ENCODE measurements at regions not wholly inside any gene's neighbourhood (a gene's known extent, or its start where the extent isn't known, plus 50 kb on each side); places are given as distances from the start of the nearest gene placed in this dataset.

GRCh38 chr18:72613534-72613930 lies 69.4 kb upstream of the CBLN2 start:
- H3K36me3 ChIP-seq (ENCODE audit: control insufficient read depth in 2 of 2, insufficient read depth in 2 of 2, low read length in 1 of 2) = no peaks in the 10 kb centered on the region
- H3K9ac ChIP-seq (ENCODE audit: control insufficient read depth, insufficient read depth, low read length) = no peak overlapping the region
- H3K9me3 ChIP-seq (replicated peaks; ENCODE audit: control insufficient read depth, insufficient read depth, low read length) = no peaks in the 10 kb centered on the region
- H3K27me3 ChIP-seq (replicated peaks in 1 of 2; ENCODE audit: control insufficient read depth in 2 of 2, insufficient read depth in 2 of 2, low read length in 1 of 2) = no peaks in the 10 kb centered on the region
- TF ChIP-seq CREB1 (IDR thresholded peaks at IDR 0.05; ENCODE audit: low read depth) (no peak), BCL11A (IDR thresholded peaks at IDR 0.05; ENCODE audit: low read depth, low read length) (no peak), ZNF24 (IDR thresholded peaks at IDR 0.05) (no peak), ZSCAN29 (IDR thresholded peaks at IDR 0.05) (no peak), NR2C1 (IDR thresholded peaks at IDR 0.05) (no peak), RCOR1 (conservative IDR thresholded peaks at IDR 0.05; ENCODE audit: low read depth, low read length) (no peak), ZNF207 (IDR thresholded peaks at IDR 0.05; ENCODE audit: borderline replicate concordance) (no peak), NRF1 (conservative IDR thresholded peaks at IDR 0.05; ENCODE audit: low read depth, low read length) (no peak), POLR2AphosphoS2 (IDR thresholded peaks at IDR 0.05; ENCODE audit: low read depth, low read length) (no peak), SRF (IDR thresholded peaks at IDR 0.05; ENCODE audit: low read depth in 2 of 2, low read length in 2 of 2) (no peak), NFYB (IDR thresholded peaks at IDR 0.05; ENCODE audit: insufficient read depth, low read depth, low read length) (no peak), SMARCA5 (IDR thresholded peaks at IDR 0.05) (no peak), CTCF (IDR thresholded peaks at IDR 0.05 in 2 of 3, conservative IDR thresholded peaks at IDR 0.05 in 1 of 3; ENCODE audit: control insufficient read depth in 2 of 3, extremely low read depth in 1 of 3, insufficient read depth in 1 of 3, low read depth in 3 of 3, low read length in 3 of 3) (no peak), HDAC6 (IDR thresholded peaks at IDR 0.05; ENCODE audit: unreplicated experiment) (no peak), NBN (IDR thresholded peaks at IDR 0.05) (no peak), USF1 (IDR thresholded peaks at IDR 0.05; ENCODE audit: borderline replicate concordance, extremely low read length, insufficient read depth, low read depth, low read length) (no peak), HCFC1 (IDR thresholded peaks at IDR 0.05; ENCODE audit: low read length) (no peak)
- H4K20me1 ChIP-seq (ENCODE audit: control insufficient read depth, insufficient read depth) = no peaks in the 10 kb centered on the region
- SMC1A ChIA-PET (ENCODE audit: uncharacterized antibody, unreplicated experiment) = interaction anchor here (1.1 kb wide), 1 partner anchor 20 kb away, joined by 3 read pairs; no protein-coding TSS in a partner anchor
- no peaks in the 10 kb centered on the region for H3K4me1 ChIP-seq (ENCODE audit: control insufficient read depth, insufficient read depth, low read length)
- 0% methylated on average over 4 of the region's 4 CpGs for WGBS (ENCODE audit: insufficient coverage, insufficient replicate concordance, low lambda C conversion rate, missing lambda C conversion rate)
- in situ Hi-C loops (cut with MboI) = no loop called here
- no TSS peak for BruUV-seq (replicated peaks)
- no peak overlapping the region for H3K27ac ChIP-seq (ENCODE audit: control insufficient read depth, insufficient read depth)
- RAD21 ChIA-PET (ENCODE audit: unreplicated experiment) = no interaction called here
- no peak overlapping the region for H3K4me3 ChIP-seq
- DNase-seq (ENCODE audit: low read depth, low spot score) (no peak), FAIRE-seq (no peak), ATAC-seq (no peak)
- CTCF ChIA-PET = interaction anchor here (1.4 kb wide), 1 partner anchor 10 kb away, joined by 3 read pairs; no protein-coding TSS in a partner anchor
- intact Hi-C loops (cut with micrococcal nuclease; ENCODE audit: unreplicated experiment) = no loop called here
- POLR2A ChIA-PET = no interaction called here
- H3K79me2 ChIP-seq (ENCODE audit: control insufficient read depth, insufficient read depth, low read length) = no peaks in the 10 kb centered on the region
- no peak overlapping the region for H3K4me2 ChIP-seq (ENCODE audit: control insufficient read depth, insufficient read depth)
- H2AFZ ChIP-seq (ENCODE audit: control insufficient read depth, low read depth, low read length) = no peak overlapping the region
